ENCODE measurements at regions not wholly inside any gene's neighbourhood (a gene's known extent, or its start where the extent isn't known, plus 50 kb on each side); places are given as distances from the start of the nearest gene placed in this dataset.

GRCh38 chr16:74199066-74199841, 97.4 kb upstream of the PSMD7 start:
- Histone ChIP-seq H3K36me3 (ENCODE audit: low read depth, low read length) (no peaks in the 10 kb centered on the region), H2AFZ (ENCODE audit: low read length) (no peak overlapping the region), H3K4me1 (ENCODE audit: insufficient read depth, low read length) (no peaks in the 10 kb centered on the region), H3F3A (ENCODE audit: low read length, unreplicated experiment) (no peaks in the 10 kb centered on the region), H3K27ac (ENCODE audit: low read length) (no peak overlapping the region), H3K4me2 (ENCODE audit: low read length) (no peak overlapping the region), H3K27me3 (ENCODE audit: low read length) (peaks cover 46% of the 10 kb centered on the region; the same call in 1 of the 2 replicates), H3K4me3 (ENCODE audit: low read length) (no peak overlapping the region), H3K79me2 (ENCODE audit: low read length) (no peaks in the 10 kb centered on the region), H3K9ac (ENCODE audit: low read length) (no peak overlapping the region), H4K20me1 (ENCODE audit: low read length) (no peaks in the 10 kb centered on the region), H3K9me2 (replicated peaks; ENCODE audit: low read length) (no peaks in the 10 kb centered on the region), H3K9me3 (ENCODE audit: low read length) (no peaks in the 10 kb centered on the region)
- BruUV-seq (replicated peaks) = no TSS peak
- TF ChIP-seq EZH2 (IDR thresholded peaks at IDR 0.05; ENCODE audit: low read length, unreplicated experiment) (no peak), CTCF (conservative IDR thresholded peaks at IDR 0.05; ENCODE audit: low read depth, low read length) (no peak), EZH2phosphoT487 (IDR thresholded peaks at IDR 0.05; ENCODE audit: borderline replicate concordance, low read length) (no peak)
- intact Hi-C loops (cut with micrococcal nuclease) = no loop called here
- ChIA-PET CTCF (no interaction called here), POLR2A (ENCODE audit: unreplicated experiment) (interaction anchor here (0.7 kb wide), 1 partner anchor 1758 kb away, joined by 4 read pairs; no protein-coding TSS in a partner anchor)
- no peak for ATAC-seq
- no peak for DNase-seq

DNA sequence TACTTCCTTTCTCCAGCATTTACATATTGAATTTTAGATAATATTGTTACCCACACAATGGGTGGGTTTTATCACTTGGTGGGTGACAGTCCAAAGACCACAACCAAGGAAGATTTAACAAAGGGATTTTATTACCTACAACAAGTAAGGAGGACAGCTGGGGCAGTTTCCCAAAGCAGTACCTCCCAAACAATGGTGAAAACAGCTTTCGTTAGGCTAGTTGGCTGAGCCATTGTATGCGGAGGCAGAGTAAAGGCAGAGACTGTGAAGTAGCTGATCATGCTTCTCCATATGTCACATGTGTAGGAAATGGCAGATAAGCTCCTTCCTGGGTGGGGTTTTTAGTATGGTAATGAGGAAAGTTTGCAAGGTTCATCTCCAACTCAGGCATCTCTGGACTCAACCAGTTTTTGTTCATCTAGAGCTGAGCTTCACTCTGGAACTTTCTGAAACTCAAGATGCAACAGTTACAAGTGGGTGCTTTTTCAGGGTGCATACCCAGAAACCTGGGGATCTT, 104.3 kb upstream of the PSMD7 start:
- ChIA-PET POLR2A (ENCODE audit: unreplicated experiment) (no interaction called here), CTCF (no interaction called here)
- H3K9me3 ChIP-seq (ENCODE audit: low read length) = no peaks in the 10 kb centered on the region
- no peaks in the 10 kb centered on the region for H3K9me2 ChIP-seq (replicated peaks; ENCODE audit: low read length)
- no peak overlapping the region for H3K4me3 ChIP-seq (ENCODE audit: low read length)
- H3K27ac ChIP-seq (ENCODE audit: low read length) = no peak overlapping the region
- no peak overlapping the region for H3K4me2 ChIP-seq (ENCODE audit: low read length)
- H4K20me1 ChIP-seq (ENCODE audit: low read length) = no peaks in the 10 kb centered on the region
- H3K36me3 ChIP-seq (ENCODE audit: low read depth, low read length) = no peaks in the 10 kb centered on the region
- intact Hi-C loops (cut with micrococcal nuclease) = no loop called here
- H3K4me1 ChIP-seq (ENCODE audit: insufficient read depth, low read length) = no peaks in the 10 kb centered on the region
- H3F3A ChIP-seq (ENCODE audit: low read length, unreplicated experiment) = no peaks in the 10 kb centered on the region
- no peaks in the 10 kb centered on the region for H3K79me2 ChIP-seq (ENCODE audit: low read length)
- ATAC-seq = no peak
- no TSS peak for BruUV-seq (replicated peaks)
- TF ChIP-seq EZH2 (IDR thresholded peaks at IDR 0.05; ENCODE audit: low read length, unreplicated experiment) (no peak), EZH2phosphoT487 (IDR thresholded peaks at IDR 0.05; ENCODE audit: borderline replicate concordance, low read length) (no peak), CTCF (conservative IDR thresholded peaks at IDR 0.05; ENCODE audit: low read depth, low read length) (no peak)
- peaks cover 10% of the 10 kb centered on the region for H3K27me3 ChIP-seq (ENCODE audit: low read length)
- DNase-seq = no peak
- no peak overlapping the region for H2AFZ ChIP-seq (ENCODE audit: low read length)
- no peak overlapping the region for H3K9ac ChIP-seq (ENCODE audit: low read length)

DNA sequence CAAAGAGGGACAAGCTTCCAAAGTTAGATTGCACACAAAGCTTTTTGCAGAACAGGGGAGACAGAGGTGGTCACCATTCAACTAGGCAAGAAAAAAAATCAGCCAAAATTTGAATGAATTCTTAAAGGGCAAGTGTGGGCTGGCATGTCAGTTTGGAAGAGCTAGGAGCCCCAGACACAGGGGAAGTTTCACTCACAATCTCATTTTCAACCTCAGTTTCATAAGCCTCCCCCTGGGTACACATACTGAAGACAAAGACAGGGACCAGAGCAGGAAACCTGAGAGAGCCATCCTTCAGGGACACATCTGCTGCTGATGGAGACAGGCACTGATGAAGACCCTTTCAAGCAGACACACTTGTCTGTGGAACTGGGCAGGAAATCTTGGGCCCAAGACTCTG, 106.3 kb upstream of the PSMD7 start:
- Histone ChIP-seq H3K4me3 (ENCODE audit: low read length) (no peak overlapping the region), H3K4me1 (ENCODE audit: insufficient read depth, low read length) (no peaks in the 10 kb centered on the region), H3K4me2 (ENCODE audit: low read length) (no peak overlapping the region), H3K9ac (ENCODE audit: low read length) (no peak overlapping the region), H3K79me2 (ENCODE audit: low read length) (no peaks in the 10 kb centered on the region), H3K36me3 (ENCODE audit: low read depth, low read length) (no peaks in the 10 kb centered on the region), H3K27me3 (ENCODE audit: low read length) (peaks cover 10% of the 10 kb centered on the region), H4K20me1 (ENCODE audit: low read length) (no peaks in the 10 kb centered on the region), H2AFZ (ENCODE audit: low read length) (no peak overlapping the region), H3K9me2 (replicated peaks; ENCODE audit: low read length) (no peaks in the 10 kb centered on the region), H3K9me3 (ENCODE audit: low read length) (no peaks in the 10 kb centered on the region), H3K27ac (ENCODE audit: low read length) (no peak overlapping the region), H3F3A (ENCODE audit: low read length, unreplicated experiment) (no peaks in the 10 kb centered on the region)
- intact Hi-C loops (cut with micrococcal nuclease) = no loop called here
- BruUV-seq (replicated peaks) = no TSS peak
- DNase-seq (no peak), ATAC-seq (no peak)
- ChIA-PET CTCF (no interaction called here), POLR2A (ENCODE audit: unreplicated experiment) (no interaction called here)
- no peak for TF ChIP-seq EZH2phosphoT487 (IDR thresholded peaks at IDR 0.05; ENCODE audit: borderline replicate concordance, low read length)

Measured in PC-3 (cell line).